ENCODE measurements at regions not wholly inside any gene's neighbourhood (a gene's known extent, or its start where the extent isn't known, plus 50 kb on each side); places are given as distances from the start of the nearest gene placed in this dataset.

GRCh38 chrX:14359316-14359715 lies 170.0 kb upstream of the GLRA2 start:
- no peak for TF ChIP-seq CTCF (conservative IDR thresholded peaks at IDR 0.05 in 1 of 2, IDR thresholded peaks at IDR 0.05 in 1 of 2; ENCODE audit: extremely low read depth in 1 of 2, insufficient read depth in 1 of 2, low read depth in 1 of 2, low read length in 2 of 2)
- TF ChIP-seq EZH2 (IDR thresholded peaks at IDR 0.05; ENCODE audit: borderline replicate concordance, low read length): no peak

Data from mammary epithelial cell (primary cell).